ENCODE measurements at regions not wholly inside any gene's neighbourhood (a gene's known extent, or its start where the extent isn't known, plus 50 kb on each side); places are given as distances from the start of the nearest gene placed in this dataset.
"Not testable (repeated sequence)": the region's sequence is repeated elsewhere in the genome, so short reads cannot be mapped to it uniquely, and the experiment has no call there.

DNA sequence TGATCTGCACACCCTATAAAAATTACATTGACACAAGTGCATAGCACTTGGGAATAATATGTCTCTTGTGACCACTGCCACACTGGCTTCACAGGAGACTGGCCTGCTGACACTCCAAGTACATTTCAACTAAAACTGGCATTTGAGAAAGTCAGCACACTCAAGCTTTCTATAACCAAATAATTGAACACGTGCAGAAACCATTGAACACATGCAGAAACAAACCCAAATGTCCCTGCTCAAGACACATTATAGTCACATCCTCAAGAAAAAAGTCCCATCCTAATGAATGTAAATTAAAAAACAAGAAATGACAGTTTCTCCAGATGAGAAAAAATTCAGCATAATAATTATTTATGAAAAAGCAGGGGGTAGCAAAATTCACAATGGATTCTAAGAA, 1859.1 kb upstream of the PCDH20 start:
- TF ChIP-seq, protein P1, sequence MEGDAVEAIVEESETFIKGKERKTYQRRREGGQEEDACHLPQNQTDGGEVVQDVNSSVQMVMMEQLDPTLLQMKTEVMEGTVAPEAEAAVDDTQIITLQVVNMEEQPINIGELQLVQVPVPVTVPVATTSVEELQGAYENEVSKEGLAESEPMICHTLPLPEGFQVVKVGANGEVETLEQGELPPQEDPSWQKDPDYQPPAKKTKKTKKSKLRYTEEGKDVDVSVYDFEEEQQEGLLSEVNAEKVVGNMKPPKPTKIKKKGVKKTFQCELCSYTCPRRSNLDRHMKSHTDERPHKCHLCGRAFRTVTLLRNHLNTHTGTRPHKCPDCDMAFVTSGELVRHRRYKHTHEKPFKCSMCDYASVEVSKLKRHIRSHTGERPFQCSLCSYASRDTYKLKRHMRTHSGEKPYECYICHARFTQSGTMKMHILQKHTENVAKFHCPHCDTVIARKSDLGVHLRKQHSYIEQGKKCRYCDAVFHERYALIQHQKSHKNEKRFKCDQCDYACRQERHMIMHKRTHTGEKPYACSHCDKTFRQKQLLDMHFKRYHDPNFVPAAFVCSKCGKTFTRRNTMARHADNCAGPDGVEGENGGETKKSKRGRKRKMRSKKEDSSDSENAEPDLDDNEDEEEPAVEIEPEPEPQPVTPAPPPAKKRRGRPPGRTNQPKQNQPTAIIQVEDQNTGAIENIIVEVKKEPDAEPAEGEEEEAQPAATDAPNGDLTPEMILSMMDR (conservative IDR thresholded peaks at IDR 0.05) = no peak
- no peak overlapping the region for H3K27ac ChIP-seq

DNA sequence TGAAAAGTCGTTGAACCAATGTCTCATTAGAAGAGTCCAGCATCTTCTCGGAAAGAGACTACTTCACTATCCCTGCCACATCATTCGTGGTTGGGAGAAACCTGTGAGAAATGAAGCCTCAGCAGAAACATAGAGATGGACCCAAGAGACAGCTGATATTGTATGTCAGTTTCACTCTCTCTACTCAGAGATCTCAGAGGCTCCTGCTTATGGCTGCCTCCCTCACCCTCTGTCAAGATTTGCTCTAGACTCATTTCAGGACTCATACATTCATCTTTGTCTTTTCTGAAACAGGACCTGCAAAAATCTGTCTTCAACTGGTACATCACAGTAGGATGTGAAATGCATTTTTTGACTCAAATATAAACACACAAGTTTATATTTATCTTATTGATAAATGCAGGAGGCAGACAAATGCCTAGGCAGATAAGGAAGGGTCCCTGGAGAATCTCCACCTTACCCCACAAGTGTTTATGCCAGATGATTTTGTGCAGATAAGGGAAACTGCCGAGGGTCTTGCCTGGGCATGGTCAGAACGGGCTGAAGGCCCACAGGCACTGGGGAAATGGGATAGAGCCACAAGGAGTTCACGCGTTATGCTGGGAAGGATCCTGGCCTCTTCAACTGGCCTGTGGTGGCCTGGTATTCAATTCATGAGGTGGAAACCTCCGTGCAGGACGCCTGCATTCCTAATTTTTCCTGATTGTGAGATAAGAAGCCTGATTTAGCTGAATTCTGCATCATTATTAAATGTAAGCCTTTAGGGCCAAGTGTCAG, 1834.0 kb upstream of the PCDH20 start:
- H3K27ac ChIP-seq = no peak overlapping the region
- TF ChIP-seq, protein P1 (conservative IDR thresholded peaks at IDR 0.05) = no peak

DNA sequence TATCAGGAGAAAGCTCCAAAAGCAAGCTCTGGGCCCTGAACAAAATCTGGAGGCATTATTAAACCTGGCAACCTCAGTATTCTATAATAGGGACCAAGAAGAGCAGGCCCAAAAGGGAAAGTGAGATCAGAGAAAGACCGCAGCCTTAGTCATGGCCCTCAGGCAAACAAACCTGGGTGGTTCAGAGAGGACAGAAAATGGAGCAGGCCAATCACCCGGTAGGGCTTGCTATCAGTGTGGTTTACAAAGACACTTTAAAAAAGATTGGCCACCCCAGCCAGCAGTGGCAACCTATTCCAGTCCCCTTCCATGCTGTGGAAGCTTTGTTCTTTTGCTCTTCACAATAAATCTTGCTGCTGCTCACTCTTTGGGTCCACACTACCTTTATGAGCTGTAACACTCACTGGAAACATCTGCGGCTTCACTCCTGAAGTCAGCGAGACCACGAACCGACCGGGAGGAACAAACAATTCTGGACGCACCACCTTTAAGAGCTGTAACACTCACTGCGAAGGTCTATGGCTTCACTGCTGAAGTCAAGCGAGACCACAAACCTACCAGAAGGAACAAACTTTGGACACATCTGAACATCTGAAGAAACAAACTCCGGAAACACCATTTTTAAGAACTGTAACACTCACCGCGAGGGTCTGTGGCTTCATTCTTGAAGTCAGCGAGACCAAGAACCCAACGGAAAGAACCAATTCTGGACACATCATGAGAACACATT, 1821.2 kb upstream of the PCDH20 start:
- H3K27ac ChIP-seq = not testable (repeated sequence)

DNA sequence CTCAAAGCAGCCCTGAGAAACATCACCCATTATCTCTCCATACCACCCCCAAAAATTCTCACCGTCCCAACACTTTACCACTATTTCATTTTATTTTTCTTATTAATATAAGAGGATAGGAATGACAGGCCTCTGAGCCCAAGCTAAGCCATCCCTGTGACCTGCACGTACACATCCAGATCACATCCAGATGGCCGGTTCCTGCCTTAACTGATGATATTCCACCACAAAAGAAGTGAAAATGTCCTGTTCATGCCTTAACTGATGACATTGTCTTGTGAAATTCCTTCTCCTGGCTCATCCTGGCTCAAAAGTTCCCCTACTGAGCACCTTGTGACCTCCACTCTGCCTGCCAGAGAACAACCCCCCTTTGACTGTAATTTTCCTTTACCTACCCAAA, 1802.9 kb upstream of the PCDH20 start:
- not testable (repeated sequence) for H3K27ac ChIP-seq

DNA sequence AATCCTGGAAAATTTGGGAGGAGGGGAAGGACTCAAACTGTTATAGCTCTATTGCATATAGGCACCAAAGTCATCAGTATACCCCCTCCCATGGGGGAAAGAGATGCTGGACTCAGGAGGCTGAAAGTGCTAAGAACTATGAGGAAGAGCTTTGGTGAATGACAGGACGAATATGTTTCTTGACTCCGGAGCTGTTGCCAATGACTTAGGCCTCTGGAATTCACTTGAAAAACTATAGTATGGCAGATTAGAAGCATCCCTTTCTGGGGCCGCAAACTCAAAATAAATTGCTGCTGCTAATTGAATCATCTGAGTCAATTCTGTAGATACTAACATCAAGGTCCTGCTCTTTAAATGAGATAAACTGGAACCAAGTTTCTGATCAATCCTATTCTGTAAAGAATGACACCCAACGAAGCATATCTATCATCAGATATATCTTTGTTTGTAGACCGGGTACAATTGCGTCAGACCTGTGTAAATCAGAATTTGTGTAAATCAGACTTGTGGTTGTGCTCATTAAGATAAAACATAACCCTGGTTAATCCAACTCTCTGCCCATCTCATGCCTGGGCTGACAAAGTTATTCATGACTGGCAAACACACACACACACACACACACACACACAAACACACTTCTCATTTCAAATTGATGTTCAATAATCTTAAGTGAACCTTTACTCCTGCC, 1793.8 kb upstream of the PCDH20 start:
- TF ChIP-seq, protein P1 (conservative IDR thresholded peaks at IDR 0.05) = no peak
- no peak overlapping the region for H3K27ac ChIP-seq

DNA sequence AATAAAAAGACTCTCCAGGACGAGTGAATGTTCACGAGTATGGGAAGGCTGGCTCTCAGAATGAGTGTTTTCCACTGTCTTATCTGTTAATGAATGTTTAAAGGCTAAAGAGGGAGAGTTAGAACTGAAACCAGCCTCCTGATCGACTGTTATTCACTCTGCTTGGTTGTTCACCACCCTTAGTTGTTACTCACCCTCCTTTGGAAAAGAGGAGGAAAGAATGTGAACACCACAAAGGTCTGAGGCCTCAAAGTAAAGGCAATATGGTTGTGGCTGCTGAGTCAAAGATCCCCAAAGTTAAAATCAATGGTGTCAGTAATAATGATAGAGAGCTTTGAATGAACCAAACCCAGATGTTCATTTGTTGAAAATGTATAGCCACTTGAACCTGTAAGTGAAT, 1793.2 kb upstream of the PCDH20 start:
- TF ChIP-seq, protein P1 (conservative IDR thresholded peaks at IDR 0.05) = no peak
- no peak overlapping the region for H3K27ac ChIP-seq

DNA sequence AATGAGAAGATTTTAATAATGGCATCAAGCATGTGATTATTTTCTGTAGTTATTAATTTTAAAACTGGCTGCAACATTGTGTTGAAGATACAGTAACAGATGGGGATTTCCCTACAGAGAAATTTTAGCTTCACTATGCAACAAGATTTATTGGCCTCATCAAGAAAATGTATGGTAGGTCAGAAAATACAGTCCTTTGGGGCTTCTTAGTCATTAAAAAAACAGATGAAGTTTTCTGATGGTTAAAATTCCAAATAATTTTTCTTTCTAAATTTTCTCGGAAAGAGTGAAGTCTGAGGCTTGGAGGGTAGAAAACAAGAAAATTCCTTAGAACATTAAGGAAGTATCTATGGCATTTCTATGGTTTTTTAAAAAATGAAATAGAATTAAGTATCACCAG, 1790.8 kb upstream of the PCDH20 start:
- H3K27ac ChIP-seq = no peak overlapping the region
- TF ChIP-seq, protein P1 (conservative IDR thresholded peaks at IDR 0.05) = no peak

DNA sequence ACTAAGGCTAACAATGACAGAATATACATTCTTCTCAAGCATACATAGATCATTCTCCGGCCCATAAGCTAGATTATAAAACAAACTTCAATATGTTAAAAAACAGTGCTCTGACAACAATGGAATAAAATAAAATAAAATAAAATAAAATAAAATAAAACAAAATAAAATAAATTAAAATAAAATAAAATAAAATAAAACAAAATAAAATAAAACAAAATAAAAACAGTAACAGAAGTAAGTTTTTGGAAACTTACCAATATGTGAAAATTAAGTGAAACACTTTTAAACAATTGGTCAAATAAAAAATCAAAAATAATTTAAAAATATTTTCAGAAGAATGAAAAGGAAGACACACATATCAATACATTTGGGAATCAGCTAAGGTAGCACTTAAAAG, 1785.8 kb upstream of the PCDH20 start:
- TF ChIP-seq, protein P1 (conservative IDR thresholded peaks at IDR 0.05) = no peak

More for the DNA sequence above, 1785.8 kb upstream of the PCDH20 start:
- H3K27ac ChIP-seq = no peak overlapping the region
